ENCODE measurements at regions not wholly inside any gene's neighbourhood (a gene's known extent, or its start where the extent isn't known, plus 50 kb on each side); places are given as distances from the start of the nearest gene placed in this dataset.

DNA sequence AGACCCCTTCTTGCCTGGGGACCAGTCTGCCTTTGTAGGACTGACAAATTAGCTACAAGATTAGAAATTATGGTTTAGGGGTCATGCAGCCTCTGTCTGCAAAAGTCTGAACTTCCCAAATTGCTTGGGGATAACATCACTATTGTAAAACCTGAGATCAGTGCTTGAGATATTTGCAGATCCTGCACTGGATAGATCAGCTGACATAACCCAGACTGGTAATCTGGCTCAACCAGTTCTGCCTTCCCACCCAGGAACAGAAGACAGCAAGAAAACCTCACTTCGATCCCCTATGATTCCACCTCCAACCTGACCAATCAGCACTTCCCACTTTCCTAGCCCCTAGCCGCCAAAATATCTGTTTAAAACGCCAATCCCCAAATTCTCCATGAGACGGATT, 202.8 kb upstream of the DIAPH2 start:
- TF ChIP-seq, protein P1, sequence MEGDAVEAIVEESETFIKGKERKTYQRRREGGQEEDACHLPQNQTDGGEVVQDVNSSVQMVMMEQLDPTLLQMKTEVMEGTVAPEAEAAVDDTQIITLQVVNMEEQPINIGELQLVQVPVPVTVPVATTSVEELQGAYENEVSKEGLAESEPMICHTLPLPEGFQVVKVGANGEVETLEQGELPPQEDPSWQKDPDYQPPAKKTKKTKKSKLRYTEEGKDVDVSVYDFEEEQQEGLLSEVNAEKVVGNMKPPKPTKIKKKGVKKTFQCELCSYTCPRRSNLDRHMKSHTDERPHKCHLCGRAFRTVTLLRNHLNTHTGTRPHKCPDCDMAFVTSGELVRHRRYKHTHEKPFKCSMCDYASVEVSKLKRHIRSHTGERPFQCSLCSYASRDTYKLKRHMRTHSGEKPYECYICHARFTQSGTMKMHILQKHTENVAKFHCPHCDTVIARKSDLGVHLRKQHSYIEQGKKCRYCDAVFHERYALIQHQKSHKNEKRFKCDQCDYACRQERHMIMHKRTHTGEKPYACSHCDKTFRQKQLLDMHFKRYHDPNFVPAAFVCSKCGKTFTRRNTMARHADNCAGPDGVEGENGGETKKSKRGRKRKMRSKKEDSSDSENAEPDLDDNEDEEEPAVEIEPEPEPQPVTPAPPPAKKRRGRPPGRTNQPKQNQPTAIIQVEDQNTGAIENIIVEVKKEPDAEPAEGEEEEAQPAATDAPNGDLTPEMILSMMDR (IDR thresholded peaks at IDR 0.05) = no peak
- TF ChIP-seq ZFX (IDR thresholded peaks at IDR 0.05; ENCODE audit: borderline replicate concordance) = no peak

Data from 22Rv1 (cell line).